Fibroblast of pulmonary artery (primary cell): ENCODE measurements at regions not wholly inside any gene's neighbourhood (a gene's known extent, or its start where the extent isn't known, plus 50 kb on each side); places are given as distances from the start of the nearest gene placed in this dataset.
"Not testable (repeated sequence)": the region's sequence is repeated elsewhere in the genome, so short reads cannot be mapped to it uniquely, and the experiment has no call there.

Experiments used
- DNase-seq: peaks from one replicate; pipeline ENCODE4 v3.0.0-alpha.2; 2010; ENCODE audit warnings: low read depth
- H3K4me3 ChIP-seq: replicated peaks from 2 replicates; pipeline ENCODE4 v1.5.1; 2011; ENCODE audit warnings: low read depth, mild to moderate bottlenecking, control low read depth, low read length, moderate library complexity
- TF ChIP-seq, protein P1 (sequence below): IDR thresholded peaks from 2 replicates; pipeline ENCODE4 v1.5.1; 2011; ENCODE audit warnings: mild to moderate bottlenecking, control low read depth, low read length, inconsistent platforms; ENCODE audit errors: missing control alignments

DNA sequence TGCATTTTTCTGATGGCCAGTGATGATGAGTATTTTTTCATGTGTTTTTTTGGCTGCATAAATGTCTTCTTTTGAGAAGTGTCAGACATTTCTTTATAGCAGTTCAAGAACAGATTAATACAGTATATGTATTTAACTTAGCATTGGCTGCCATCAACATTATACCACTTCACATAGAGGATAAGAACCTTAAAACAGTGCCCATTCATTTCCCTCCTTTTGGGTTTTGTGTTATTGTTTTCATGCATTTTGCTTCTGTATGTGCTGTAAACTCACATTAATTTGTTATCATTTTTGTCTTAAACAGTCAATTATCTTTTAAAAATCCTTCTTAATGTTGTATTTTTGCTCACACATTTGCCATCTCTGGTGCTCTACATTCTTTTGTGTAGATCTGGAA lies 381.6 kb upstream of the DEFB115 start:
- not testable (repeated sequence) for H3K4me3 ChIP-seq, DNase-seq

DNA sequence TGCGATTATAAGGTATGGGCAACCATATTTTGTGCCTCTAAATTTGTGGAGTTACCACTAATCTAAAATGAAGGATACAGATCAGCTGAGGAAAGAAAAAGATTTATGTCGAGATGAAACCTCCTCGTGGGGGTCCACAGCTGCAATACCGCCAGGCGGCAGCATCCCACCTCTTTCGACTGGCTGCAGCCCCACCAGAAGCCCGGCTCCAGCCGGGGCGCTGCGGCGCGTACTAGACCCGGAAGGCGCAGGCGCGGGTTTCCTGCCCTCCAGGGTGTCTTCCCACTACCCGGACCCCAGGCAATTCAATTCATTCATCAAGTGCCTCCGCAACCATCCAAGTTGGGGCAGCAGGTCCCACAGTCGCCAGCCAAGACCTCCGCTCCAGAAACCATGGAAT lies 366.1 kb upstream of the DEFB115 start:
- not testable (repeated sequence) for DNase-seq, H3K4me3 ChIP-seq

DNA sequence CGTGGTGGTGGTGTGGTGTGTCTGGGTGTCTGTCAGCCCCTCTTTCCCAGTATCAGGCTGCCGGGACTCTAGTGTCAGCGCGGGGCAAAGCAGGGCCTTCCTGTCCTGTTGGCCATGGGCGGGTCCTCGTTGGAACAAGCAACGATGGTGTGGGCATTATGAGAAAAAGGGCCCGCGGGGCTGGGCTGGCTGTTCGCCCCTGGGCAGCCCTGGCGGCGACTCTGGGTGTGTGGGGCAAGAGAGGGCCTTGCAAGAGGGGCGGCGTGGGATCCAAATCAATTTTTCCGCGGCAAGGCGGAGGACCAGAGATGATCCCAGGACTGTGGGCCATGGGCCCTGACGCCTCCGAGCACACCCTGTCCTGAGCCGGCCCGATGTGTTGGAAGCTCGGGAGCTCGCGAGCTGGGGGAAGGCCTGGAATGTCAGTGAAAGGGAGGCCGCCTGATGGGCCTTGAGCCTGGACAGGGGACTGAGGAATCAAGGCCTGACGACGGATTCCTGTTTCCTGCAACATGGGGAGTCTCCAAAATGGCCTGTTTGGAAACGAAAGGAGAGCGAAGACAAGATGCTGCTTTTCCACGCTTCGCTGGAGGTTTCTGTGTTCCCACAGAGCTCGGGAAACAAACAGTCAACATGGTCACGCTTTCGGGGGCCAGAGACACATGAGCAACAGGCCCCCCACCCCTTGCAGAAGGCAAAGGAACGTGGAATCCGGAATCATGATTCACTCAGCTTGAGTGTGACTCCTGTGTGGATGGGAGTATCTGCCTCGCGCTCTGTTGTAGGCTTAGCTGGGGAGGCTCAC lies 364.7 kb upstream of the DEFB115 start:
- no peak for DNase-seq
- H3K4me3 ChIP-seq: no peak overlapping the region
- TF ChIP-seq, protein P1, sequence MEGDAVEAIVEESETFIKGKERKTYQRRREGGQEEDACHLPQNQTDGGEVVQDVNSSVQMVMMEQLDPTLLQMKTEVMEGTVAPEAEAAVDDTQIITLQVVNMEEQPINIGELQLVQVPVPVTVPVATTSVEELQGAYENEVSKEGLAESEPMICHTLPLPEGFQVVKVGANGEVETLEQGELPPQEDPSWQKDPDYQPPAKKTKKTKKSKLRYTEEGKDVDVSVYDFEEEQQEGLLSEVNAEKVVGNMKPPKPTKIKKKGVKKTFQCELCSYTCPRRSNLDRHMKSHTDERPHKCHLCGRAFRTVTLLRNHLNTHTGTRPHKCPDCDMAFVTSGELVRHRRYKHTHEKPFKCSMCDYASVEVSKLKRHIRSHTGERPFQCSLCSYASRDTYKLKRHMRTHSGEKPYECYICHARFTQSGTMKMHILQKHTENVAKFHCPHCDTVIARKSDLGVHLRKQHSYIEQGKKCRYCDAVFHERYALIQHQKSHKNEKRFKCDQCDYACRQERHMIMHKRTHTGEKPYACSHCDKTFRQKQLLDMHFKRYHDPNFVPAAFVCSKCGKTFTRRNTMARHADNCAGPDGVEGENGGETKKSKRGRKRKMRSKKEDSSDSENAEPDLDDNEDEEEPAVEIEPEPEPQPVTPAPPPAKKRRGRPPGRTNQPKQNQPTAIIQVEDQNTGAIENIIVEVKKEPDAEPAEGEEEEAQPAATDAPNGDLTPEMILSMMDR: no peak

DNA sequence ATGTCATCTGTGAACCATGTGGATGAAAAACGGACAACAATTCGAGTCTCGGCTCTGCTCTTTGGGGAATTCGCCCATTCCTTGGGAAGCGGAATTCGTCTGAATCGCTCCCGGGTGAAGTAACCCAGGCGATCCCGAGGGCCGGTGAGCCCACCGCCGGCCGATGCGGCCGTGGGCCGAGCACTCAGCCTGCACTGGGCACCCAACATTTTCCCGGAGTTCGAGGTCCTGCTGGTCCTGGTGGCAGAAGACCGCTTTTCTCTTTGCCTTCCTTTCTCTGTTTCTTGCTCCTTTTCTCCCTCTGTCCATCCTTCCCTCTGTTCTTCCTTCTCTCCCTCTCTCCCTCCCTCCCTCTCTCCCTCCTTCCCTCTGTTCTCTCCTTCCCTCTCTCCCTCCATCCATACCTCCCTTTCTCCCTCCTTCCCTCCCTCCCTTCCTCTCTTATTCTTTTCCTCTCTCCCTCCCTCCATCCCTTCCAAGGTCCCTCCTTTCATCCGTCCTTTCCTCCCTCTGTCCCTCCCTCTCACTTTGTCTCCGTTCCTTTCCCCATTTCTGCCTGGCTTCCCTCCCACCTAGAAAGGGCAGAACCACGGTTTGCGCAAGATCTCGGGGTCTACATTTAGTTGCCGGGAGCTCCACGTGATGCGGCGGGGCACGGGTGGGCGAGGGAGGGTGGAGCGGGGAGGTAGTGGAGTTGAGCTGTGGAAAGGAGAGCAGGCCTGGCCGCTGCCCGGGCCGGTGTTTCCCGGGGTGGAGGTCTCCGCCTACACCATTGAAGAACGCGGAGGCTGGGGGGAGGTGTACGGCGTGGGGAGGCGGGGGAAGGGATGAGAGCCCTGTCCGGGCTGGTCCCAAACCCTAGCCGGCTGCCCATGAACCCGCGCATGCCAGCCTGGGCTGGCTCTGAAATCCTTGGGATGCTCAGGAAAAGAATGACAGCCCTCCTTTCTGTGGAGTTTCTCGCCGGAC lies 363.8 kb upstream of the DEFB115 start:
- not testable (repeated sequence) for H3K4me3 ChIP-seq, DNase-seq

DNA sequence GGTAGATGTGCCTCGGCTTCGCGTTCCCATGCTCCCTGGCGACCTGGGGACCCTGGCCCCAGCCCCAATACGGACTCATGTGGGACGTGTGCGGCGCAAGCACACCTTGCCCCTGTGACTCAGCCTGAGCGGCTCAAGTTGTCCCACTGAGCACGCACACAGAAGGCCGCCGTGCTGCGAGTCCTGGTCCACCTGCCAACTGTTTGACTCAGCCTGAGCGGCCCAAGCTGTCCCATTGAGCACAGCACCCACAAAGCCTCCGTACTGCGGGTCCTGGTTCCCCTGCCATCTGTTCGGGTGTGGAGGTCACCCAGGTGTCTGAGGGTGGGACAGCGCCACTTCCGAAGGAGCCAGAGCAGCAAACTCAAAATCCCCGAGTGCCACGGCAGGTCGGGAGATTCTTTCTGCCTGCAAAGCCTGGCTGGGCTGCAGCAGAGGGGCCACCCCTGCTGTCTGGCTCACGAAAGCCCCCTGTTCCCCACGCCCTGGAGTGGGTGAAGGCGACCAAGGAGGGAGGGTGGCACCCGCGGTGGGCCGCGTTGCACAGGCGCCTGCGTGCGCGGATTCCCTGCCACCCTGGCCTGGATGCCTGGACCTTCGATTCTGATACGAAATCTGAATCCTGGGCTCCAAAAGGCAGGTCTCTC lies 362.6 kb upstream of the DEFB115 start:
- H3K4me3 ChIP-seq, DNase-seq: not testable (repeated sequence)

DNA sequence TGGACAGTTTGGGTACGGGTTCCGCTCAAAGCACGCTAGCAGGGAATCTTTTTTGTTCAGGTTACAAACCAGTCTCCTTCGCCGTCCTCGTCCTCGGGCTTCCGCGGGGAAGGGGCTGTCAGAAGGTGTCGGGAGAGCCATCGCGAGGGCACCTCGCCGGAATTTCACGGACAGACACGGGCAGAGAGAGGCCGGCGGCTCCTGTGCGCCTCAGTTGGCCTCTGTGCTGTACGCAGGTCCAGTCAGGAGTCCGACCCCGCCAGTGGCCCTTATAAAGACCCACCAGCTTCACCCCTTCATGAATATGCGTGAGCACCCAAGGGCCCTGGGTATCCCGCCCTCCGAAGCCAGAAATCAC lies 362.1 kb upstream of the DEFB115 start:
- not testable (repeated sequence) for H3K4me3 ChIP-seq, DNase-seq

DNA sequence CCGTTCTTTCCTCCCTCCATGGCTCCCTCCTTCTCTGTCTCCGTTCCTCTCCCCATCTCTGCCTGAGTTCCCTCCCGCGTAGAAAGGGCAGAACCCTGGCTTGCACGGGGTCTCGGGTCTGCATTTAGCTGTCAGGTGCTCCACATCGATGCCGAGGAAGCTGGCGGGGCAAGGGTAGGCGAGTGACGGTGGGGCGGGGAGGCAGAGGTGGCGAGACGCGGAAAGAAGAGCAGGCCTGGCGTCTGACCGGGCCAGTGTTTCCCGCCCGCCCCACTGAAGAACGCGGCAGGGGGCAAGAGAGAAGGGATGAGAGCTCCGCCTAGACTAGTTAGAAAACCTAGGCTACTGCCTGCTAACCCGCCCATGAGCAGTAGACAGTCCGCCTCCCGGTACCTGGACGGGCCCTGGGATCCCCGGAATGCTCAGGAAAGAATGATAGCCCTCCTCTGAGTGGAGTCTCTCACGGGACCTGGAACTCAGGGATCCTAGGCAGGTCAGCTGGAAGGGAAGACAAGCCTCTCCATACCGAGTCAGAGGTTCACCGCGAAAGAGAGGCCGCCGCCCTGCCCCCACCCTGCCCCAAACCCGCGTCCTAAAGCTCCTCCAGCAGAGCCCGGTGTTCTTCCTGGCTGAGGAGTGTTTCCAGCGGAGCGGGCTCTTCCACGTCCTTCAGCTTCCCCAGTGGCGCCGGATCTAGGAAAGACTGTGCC lies 357.9 kb upstream of the DEFB115 start:
- not testable (repeated sequence) for H3K4me3 ChIP-seq, DNase-seq

DNA sequence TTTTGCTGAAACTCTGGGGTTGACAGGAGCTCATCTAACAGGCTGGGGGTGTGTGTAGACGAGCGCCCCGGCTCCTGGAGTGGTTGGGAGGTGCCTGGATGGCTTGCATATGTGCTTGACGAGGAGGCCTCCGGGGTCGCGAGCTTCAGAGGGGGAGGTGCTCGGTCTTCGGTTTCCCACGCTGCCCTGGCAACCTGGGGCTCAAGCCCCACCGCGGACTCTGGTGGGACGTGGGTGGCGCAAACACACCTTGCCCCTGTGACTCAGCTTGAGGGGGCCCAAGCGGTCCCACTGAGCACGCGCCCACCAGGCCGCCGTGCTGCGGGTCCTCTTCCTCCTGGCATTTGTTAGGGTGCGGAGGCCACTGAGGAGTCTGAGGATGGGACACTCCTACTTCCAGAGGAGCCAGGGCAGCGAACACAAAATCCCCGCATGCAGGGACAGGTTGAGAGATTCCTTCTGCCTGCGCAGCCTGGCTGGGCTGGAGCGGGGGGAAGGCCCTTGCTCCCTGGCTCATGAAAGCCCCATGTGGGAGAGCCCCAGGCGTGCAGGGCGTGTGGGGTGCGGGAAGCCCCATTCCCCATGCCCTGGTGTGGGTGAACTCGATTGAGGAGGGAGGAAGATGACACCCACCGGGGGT lies 357.3 kb upstream of the DEFB115 start:
- not testable (repeated sequence) for DNase-seq, H3K4me3 ChIP-seq

DNA sequence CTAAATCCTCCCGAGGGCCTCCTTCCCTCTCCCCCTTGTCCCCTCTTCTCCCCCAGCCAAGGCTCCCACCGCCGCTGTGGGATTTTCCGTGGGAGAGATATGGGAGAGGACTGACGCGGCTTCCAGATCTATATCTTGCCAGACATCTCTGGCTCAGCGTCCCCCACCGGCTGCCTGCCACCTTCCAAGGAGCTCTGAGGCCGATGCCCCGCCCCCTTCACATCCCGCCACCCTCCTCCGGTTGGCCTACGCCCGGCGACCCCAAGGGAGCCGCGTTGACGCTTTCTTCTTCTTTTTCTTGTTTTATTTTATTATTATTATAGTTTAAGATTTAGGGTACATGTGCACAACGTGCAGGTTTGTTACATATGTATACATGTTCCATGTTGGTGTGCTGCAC lies 352.2 kb upstream of the DEFB115 start:
- not testable (repeated sequence) for H3K4me3 ChIP-seq, DNase-seq

DNA sequence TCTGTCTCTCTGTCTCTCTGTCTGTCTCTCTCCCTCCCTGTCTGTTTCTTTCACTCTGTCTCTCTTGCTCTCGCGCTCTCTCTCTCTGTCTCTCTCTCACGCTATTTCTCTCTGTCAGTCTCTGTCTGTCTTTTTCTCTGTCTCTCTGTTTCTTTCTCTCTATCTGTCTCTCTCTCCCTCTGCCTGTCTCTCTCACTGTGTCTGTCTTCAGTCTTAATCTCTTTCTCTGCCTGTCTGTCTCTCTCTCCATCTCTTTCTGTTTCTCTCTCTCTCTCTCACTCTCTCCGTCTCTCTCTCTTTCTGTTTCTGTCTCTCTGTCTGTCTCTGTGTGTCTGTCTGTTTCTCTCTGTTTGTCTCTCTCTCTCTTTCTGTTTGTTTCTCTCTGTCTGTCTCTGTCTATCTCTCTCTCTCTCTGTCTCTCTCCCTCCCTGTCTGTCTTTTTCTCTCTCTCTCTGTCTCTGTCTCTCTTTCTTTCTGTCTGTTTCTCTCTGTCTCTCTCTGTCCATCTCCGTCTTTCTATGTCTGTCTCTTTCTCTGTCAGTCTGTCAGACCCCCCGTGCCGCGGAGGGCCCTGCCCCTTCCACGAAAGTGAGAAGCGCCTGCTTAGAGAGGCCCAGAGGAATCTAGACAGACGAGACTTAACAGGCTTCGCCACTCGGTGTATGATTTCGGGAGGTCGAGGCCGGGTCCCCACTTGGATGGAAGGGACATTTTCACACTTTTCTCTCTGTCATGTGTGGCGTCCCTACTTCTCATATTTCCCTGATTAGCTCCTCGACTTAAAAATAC lies 346.3 kb upstream of the DEFB115 start:
- TF ChIP-seq, protein P1: no peak

DNA sequence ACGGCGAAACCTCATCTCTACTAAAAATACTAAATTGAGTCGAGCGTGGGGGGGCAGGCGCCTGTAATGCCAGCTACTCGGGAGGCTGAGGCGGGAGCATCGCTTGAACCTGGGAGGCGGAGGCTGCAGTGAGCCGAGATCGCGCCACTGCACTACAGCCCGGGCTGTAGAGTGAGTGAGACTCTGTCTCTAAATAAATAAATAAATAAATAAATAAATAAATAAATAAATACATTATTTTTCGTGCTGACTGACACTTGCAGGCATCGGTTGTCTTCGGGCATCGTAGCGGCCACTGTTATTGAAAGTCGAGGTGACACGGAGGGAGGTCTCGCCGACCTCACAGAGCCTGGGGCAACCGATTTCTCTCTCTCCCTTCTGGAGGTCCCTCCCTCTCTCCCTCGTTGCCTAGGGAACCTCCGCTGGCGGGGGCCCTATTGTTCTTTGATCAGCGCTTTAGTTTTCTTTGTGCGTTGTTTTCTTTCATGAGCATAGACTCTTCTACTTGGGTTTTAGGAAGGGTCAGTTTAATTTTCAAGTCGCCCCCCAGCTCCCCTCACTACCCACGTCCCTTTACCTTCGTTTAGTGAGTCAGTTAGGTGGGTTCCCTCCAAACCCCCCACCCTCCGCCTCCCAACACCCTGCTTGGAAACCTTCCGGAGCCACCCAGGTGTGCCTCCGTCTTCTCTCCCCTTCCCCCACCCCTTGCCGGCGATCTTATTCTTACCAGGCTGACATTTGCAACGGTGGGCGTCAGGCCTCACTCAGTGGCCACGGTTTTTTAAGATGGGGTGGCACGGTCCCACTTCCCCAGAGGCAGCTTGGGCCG lies 345.4 kb upstream of the DEFB115 start:
- DNase-seq: peak; percentile 14
- peak overlapping the region; percentile 21 for H3K4me3 ChIP-seq

More for the DNA sequence above, 346.3 kb upstream of the DEFB115 start:
- no peak for DNase-seq
- no peak overlapping the region for H3K4me3 ChIP-seq

DNA sequence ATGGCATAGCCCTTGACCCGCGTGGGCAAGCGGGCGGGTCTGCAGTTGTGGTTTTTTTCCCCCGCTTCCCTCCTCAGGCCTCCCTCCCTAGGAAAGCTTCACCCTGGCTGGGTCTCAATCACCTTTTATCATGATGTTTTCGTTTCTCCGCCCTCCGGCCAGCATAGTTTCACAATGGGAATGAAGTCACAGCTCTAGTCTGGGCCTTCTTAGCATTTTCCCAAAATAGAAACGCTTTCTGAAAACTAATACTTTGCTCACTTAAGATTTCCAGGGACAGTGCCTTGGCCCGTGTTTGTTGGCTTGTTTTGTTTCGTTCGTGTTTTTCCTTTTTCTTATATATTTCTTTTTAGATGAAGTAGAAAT lies 344.8 kb upstream of the DEFB115 start:
- DNase-seq: peak; percentile 31
- not testable (repeated sequence) for H3K4me3 ChIP-seq

DNA sequence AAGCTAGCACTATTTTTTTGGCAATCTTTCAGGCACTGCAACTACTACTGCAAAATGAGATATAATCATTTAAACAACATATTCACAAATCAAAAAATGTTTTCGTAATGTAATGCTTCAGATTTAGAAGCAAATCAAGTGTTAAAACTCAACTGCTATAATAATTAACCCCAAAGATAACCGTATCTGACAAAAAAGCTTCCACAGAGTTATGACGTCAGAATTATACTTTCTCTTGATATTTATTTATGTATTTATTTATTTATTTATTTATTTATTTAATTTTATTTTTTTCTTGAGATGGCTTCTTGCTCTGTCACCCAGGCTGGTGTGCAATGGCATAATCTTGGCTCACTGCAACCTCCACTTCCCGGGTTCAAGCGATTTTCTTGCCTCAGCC lies 341.1 kb upstream of the DEFB115 start:
- not testable (repeated sequence) for DNase-seq, H3K4me3 ChIP-seq
